WTC11 (cell line): ENCODE measurements at regions not wholly inside any gene's neighbourhood (a gene's known extent, or its start where the extent isn't known, plus 50 kb on each side); places are given as distances from the start of the nearest gene placed in this dataset.

Source experiments
- AFF4 ChIP-seq: sonication (generic); formaldehyde crosslinking; IDR thresholded peaks from 2 replicates; pipeline ENCODE4 v1.8.1; 2023; ENCODE audit warnings: mild to moderate bottlenecking, missing genetic modification reagents, borderline replicate concordance
- CTCF ChIP-seq: fragments of 200-600 bp; IDR thresholded peaks from 2 replicates; pipeline ENCODE4 v1.8.0; 2022; ENCODE audit warnings: antibody characterized with exemption
- NFYB ChIP-seq: sonication (generic); formaldehyde crosslinking; conservative IDR thresholded peaks from 2 replicates; pipeline ENCODE4 v1.8.0; 2022; ENCODE audit warnings: low read depth, missing genetic modification reagents
- USF2 ChIP-seq: sonication (generic); formaldehyde crosslinking; IDR thresholded peaks from 2 replicates; pipeline ENCODE4 v1.8.1; 2023; ENCODE audit warnings: mild to moderate bottlenecking, missing genetic modification reagents, moderate library complexity

DNA sequence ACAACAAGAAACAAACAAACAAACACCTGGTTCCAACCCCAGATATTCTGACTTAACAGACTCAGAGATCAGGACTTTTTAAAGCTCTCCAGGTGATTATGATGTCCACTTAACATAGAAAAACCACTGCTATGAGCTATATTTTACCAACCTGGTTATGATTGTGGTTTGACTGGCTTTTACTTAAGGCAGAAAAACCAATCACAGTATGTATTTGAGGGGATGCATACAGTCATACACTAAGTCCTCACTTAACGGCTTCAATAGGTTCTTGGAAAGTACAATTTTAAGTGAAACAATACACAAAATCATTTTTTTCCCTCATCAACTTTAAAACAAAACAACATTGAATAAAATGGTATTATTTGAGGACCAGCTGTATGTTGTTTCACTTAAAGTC, 393.6 kb downstream of the ZEB2 start:
- no peak for TF ChIP-seq CTCF
- no peak for TF ChIP-seq USF2 (CRISPR knock-in tag)
- TF ChIP-seq NFYB (CRISPR knock-in tag): no peak
- TF ChIP-seq AFF4 (CRISPR knock-in tag): no peak
